Tibial artery (tissue), 4 donors: ENCODE measurements at regions not wholly inside any gene's neighbourhood (a gene's known extent, or its start where the extent isn't known, plus 50 kb on each side); places are given as distances from the start of the nearest gene placed in this dataset.

ENCODE experiments used
- DNase-seq, 2 donors: peaks; one replicate each; pipeline ENCODE4 v3.0.0-alpha.2; 2019
- H3K27ac ChIP-seq, 2 donors: fragments of 200-600 bp; sonication (generic) in 1 of 2; 1 replicate in 1 of 2; 2 replicates in 1 of 2; pipeline ENCODE4 v1.5.1; 2018 to 2019; ENCODE audit warnings: mild to moderate bottlenecking in 1 of 2
- H3K27me3 ChIP-seq, 2 donors: fragments of 200-600 bp; sonication (generic) in 1 of 2; one replicate each; pipeline versions ENCODE4 v1.5.1 to v1.6.0; 2016 to 2019
- H3K36me3 ChIP-seq, 3 donors: fragments of 200-600 bp; sonication (generic) in 2 of 3; one replicate each; pipeline ENCODE4 v1.5.1; 2016 to 2019; ENCODE audit warnings: mild to moderate bottlenecking in 2 of 3
- H3K4me1 ChIP-seq, 4 donors: fragments of 200-600 bp; sonication (generic) in 2 of 4; 1 replicate in 3 of 4; 2 replicates in 1 of 4; pipeline ENCODE4 v1.5.1; 2016 to 2019
- H3K4me3 ChIP-seq, 2 donors: fragments of 200-600 bp; sonication (generic) in 1 of 2; 1 replicate in 1 of 2; 2 replicates in 1 of 2; pipeline ENCODE4 v1.5.1; 2018 to 2019; ENCODE audit warnings: mild to moderate bottlenecking in 2 of 2
- H3K9me3 ChIP-seq, 3 donors: fragments of 200-600 bp; sonication (generic) in 1 of 3; one replicate each; pipeline ENCODE4 v1.5.1; 2016 to 2019
- intact Hi-C: fragments of 100-400 bp; cut with DNase I; formaldehyde crosslinking; loops from one replicate; pipeline ENCODE4 v1.15.0; 2023; ENCODE audit warnings: low total_unique reads
- TF ChIP-seq, protein P1 (sequence below), 2 experiments: fragments of 200-600 bp in 1 of 2; fragments of 450-650 bp in 1 of 2; IDR thresholded peaks; one replicate each; pipeline ENCODE4 v1.5.1; 2017 to 2019; ENCODE audit warnings: antibody characterized with exemption in 2 of 2, mild to moderate bottlenecking in 1 of 2, moderate library complexity in 1 of 2

DNA sequence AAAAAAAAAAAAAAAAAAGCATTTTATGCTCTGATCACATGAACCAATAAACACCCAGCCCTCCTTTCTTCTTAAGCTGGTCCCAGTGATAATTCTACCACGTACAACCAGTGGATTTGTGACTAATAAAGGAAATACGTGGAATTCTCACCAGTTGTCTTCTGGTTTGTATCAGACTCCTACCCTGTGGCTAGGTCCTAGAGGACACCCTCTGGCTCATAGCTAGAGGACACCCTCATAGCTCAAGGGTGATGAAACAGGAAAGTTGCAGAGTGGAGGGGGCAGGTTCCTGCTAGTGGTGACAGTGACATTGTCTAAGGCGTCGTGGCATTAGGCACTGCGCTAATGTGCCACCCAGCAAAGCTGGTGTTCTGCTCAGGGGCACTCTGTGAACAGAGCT lies 167.8 kb downstream of the BCL11A start:
- TF ChIP-seq, protein P1, sequence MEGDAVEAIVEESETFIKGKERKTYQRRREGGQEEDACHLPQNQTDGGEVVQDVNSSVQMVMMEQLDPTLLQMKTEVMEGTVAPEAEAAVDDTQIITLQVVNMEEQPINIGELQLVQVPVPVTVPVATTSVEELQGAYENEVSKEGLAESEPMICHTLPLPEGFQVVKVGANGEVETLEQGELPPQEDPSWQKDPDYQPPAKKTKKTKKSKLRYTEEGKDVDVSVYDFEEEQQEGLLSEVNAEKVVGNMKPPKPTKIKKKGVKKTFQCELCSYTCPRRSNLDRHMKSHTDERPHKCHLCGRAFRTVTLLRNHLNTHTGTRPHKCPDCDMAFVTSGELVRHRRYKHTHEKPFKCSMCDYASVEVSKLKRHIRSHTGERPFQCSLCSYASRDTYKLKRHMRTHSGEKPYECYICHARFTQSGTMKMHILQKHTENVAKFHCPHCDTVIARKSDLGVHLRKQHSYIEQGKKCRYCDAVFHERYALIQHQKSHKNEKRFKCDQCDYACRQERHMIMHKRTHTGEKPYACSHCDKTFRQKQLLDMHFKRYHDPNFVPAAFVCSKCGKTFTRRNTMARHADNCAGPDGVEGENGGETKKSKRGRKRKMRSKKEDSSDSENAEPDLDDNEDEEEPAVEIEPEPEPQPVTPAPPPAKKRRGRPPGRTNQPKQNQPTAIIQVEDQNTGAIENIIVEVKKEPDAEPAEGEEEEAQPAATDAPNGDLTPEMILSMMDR (IDR thresholded peaks at IDR 0.05) = no peak
- no peak for DNase-seq
- H3K4me3 ChIP-seq = no peak overlapping the region
- no peak overlapping the region for H3K27ac ChIP-seq
- H3K27me3 ChIP-seq = peaks cover 0 to 3% of the 10 kb centered on the region in 2 donors
- intact Hi-C loops = no loop called here
- H3K4me1 ChIP-seq = peaks cover 0 to 6% (median 0%) of the 10 kb centered on the region in 4 donors
- no peaks in the 10 kb centered on the region for H3K36me3 ChIP-seq
- H3K9me3 ChIP-seq = no peaks in the 10 kb centered on the region

- no peaks in the 10 kb centered on the region for H3K9me3 ChIP-seq
- H3K27ac ChIP-seq = no peak overlapping the region
- no peaks in the 10 kb centered on the region for H3K36me3 ChIP-seq
- DNase-seq = no peak
- no peak overlapping the region for H3K4me3 ChIP-seq
- H3K27me3 ChIP-seq = peaks cover 0 to 3% of the 10 kb centered on the region in 2 donors
- peaks cover 0 to 6% (median 0%) of the 10 kb centered on the region in 4 donors for H3K4me1 ChIP-seq
- intact Hi-C loops = no loop called here
- TF ChIP-seq, protein P1 (IDR thresholded peaks at IDR 0.05) = no peak
Measured at GRCh38 chr2:60383401-60384143, 169.9 kb downstream of the BCL11A start.

- H3K36me3 ChIP-seq = no peaks in the 10 kb centered on the region
- intact Hi-C loops = no loop called here
- H3K27ac ChIP-seq = no peak overlapping the region
- H3K4me3 ChIP-seq = no peak overlapping the region
- no peak for DNase-seq
- H3K27me3 ChIP-seq = peaks cover 0 to 3% of the 10 kb centered on the region in 2 donors
- H3K9me3 ChIP-seq = no peaks in the 10 kb centered on the region
- TF ChIP-seq, protein P1 (IDR thresholded peaks at IDR 0.05) = no peak
- no peaks in the 10 kb centered on the region for H3K4me1 ChIP-seq
Measured at GRCh38 chr2:60380411-60380810, 173.0 kb downstream of the BCL11A start.

DNA sequence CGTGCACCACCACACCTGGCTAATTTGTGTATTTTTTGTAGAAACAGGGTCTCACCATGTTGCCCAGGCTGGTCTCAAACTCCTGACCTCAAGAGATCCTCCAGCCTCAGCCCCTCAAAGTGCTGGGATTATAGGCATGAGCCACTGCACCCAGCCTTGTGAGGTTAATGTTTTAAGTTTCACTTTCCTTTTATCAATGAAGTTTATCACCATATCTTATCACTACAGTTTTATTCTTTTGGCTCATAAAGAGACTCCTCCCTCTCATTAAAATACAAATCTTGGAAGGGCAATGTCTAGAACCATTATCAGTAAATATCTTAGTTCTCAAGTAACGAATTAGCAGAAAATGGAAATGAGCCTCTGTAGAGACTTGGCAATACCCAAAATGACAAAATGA lies 173.8 kb downstream of the BCL11A start:
- Histone ChIP-seq H3K9me3 (no peaks in the 10 kb centered on the region), H3K4me3 (no peak overlapping the region), H3K27ac (no peak overlapping the region), H3K4me1 (no peaks in the 10 kb centered on the region), H3K36me3 (no peaks in the 10 kb centered on the region), H3K27me3 (peaks cover 0 to 3% of the 10 kb centered on the region in 2 donors)
- TF ChIP-seq, protein P1 (IDR thresholded peaks at IDR 0.05) = no peak
- DNase-seq = no peak
- intact Hi-C loops = no loop called here

GRCh38 chr2:60379216-60379615 lies 174.2 kb downstream of the BCL11A start:
- TF ChIP-seq, protein P1 (IDR thresholded peaks at IDR 0.05) = no peak
- Histone ChIP-seq H3K9me3 (no peaks in the 10 kb centered on the region), H3K27ac (no peak overlapping the region)

More at GRCh38 chr2:60379216-60379615, 174.2 kb downstream of the BCL11A start:
- Histone ChIP-seq H3K36me3 (no peaks in the 10 kb centered on the region), H3K4me1 (no peaks in the 10 kb centered on the region), H3K4me3 (no peak overlapping the region), H3K27me3 (peaks cover 0 to 3% of the 10 kb centered on the region in 2 donors)
- intact Hi-C loops = no loop called here
- DNase-seq = no peak
